Stimulated activated CD8-positive, alpha-beta memory T cell treated with anti-CD3 and anti-CD28 coated beads, Interleukin-15, amount 100 ng/mL, for 4 hours (primary cell): ENCODE measurements at regions not wholly inside any gene's neighbourhood (a gene's known extent, or its start where the extent isn't known, plus 50 kb on each side); places are given as distances from the start of the nearest gene placed in this dataset.
"Not testable (repeated sequence)": the region's sequence is repeated elsewhere in the genome, so short reads cannot be mapped to it uniquely, and the experiment has no call there.

Experiments
- DNase-seq, 2 donors: peaks; one replicate each; pipeline ENCODE4 v3.0.0-alpha.2; 2020; ENCODE audit warnings: low read depth in 2 of 2

GRCh38 chr2:220687231-220687843 is 884.8 kb downstream of the EPHA4 start:
- peak; percentile 12 to 19 for DNase-seq

GRCh38 chr2:220695397-220696279 is 876.5 kb downstream of the EPHA4 start:
- no peak for DNase-seq

GRCh38 chr2:220696280-220696669 is 875.8 kb downstream of the EPHA4 start:
- no peak for DNase-seq

- no peak for DNase-seq
Measured at GRCh38 chr2:220697011-220697410, 875.1 kb downstream of the EPHA4 start.

- no peak for DNase-seq
Measured at GRCh38 chr2:220701115-220701514, 871.0 kb downstream of the EPHA4 start.

- no peak for DNase-seq
Measured at GRCh38 chr2:220703279-220703678, 868.8 kb downstream of the EPHA4 start.

GRCh38 chr2:220704081-220704480 is 868.0 kb downstream of the EPHA4 start:
- DNase-seq = no peak

- DNase-seq = no peak
Measured at GRCh38 chr2:220704810-220705209, 867.3 kb downstream of the EPHA4 start.

GRCh38 chr2:220705678-220706077 is 866.4 kb downstream of the EPHA4 start:
- DNase-seq = no peak

GRCh38 chr2:220707261-220707660 is 864.8 kb downstream of the EPHA4 start:
- no peak for DNase-seq

GRCh38 chr2:220708366-220708765 is 863.7 kb downstream of the EPHA4 start:
- DNase-seq = no peak

- DNase-seq = no peak
Measured at GRCh38 chr2:220717283-220717682, 854.8 kb downstream of the EPHA4 start.

GRCh38 chr2:220736778-220737177 is 835.3 kb downstream of the EPHA4 start:
- DNase-seq = no peak

- no peak for DNase-seq
Measured at GRCh38 chr2:220743203-220743602, 828.9 kb downstream of the EPHA4 start.

- DNase-seq = no peak
Measured at GRCh38 chr2:220744861-220745260, 827.2 kb downstream of the EPHA4 start.

GRCh38 chr2:220745682-220746081 is 826.4 kb downstream of the EPHA4 start:
- no peak for DNase-seq

GRCh38 chr2:220747736-220748135 is 824.4 kb downstream of the EPHA4 start:
- no peak for DNase-seq

- DNase-seq = no peak
Measured at GRCh38 chr2:220748875-220749479, 823.1 kb downstream of the EPHA4 start.

GRCh38 chr2:220753486-220753885 is 818.6 kb downstream of the EPHA4 start:
- DNase-seq = no peak

GRCh38 chr2:220756653-220757052 is 815.5 kb downstream of the EPHA4 start:
- no peak for DNase-seq

- DNase-seq = not testable (repeated sequence)
Measured at GRCh38 chr2:220758376-220758775, 813.7 kb downstream of the EPHA4 start.

GRCh38 chr2:220764171-220764570 is 807.9 kb downstream of the EPHA4 start:
- no peak for DNase-seq
